ENCODE measurements at regions not wholly inside any gene's neighbourhood (a gene's known extent, or its start where the extent isn't known, plus 50 kb on each side); places are given as distances from the start of the nearest gene placed in this dataset.

GRCh38 chr9:2925016-2925415, 81.1 kb upstream of the PUM3 start:
- H3K4me3 ChIP-seq (ENCODE audit: control insufficient read depth, low read depth, low read length) = no peak overlapping the region
- TF ChIP-seq CTCF (conservative IDR thresholded peaks at IDR 0.05; ENCODE audit: control insufficient read depth, insufficient read depth, low read depth, low read length) = no peak
- no peak for DNase-seq (ENCODE audit: low read depth)

- TF ChIP-seq CTCF (conservative IDR thresholded peaks at IDR 0.05; ENCODE audit: control insufficient read depth, insufficient read depth, low read depth, low read length) = no peak
- no peak overlapping the region for H3K4me3 ChIP-seq (ENCODE audit: control insufficient read depth, low read depth, low read length)
- no peak for DNase-seq (ENCODE audit: low read depth)
Observed at GRCh38 chr9:2924380-2924768, 80.5 kb upstream of the PUM3 start.

DNA sequence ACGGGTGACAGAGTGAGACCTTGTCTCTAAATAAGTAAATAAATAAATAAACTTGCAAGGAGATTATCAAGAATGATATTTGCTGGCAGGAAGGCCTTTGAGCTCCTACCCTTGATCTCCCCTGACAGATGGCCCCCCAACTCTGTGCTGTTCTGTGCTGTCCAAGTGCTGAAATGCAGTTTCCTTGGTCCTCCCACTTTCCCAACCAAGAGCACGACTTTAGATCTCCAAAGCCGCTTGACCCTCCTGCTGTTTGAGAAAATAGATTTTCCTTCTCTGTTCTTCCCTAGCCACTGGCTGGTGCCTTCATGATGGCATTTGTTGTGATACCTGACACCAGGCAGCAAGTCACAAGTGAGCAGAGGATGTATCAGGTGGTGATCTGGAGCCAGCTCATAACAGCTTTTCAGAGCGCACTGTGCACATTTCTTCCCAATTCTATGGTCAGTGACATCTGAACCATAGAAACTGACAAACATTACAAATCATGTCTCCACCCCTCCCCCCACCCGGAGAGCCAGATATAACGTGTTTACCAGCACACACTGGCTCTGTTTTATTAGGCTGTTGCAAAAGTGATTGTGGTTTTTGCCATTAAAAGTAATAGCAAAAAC, 80.0 kb upstream of the PUM3 start:
- no peak for TF ChIP-seq CTCF (conservative IDR thresholded peaks at IDR 0.05; ENCODE audit: control insufficient read depth, insufficient read depth, low read depth, low read length)
- no peak for DNase-seq (ENCODE audit: low read depth)
- no peak overlapping the region for H3K4me3 ChIP-seq (ENCODE audit: control insufficient read depth, low read depth, low read length)

- DNase-seq (ENCODE audit: low read depth) = peak; percentile 77
- no peak overlapping the region for H3K4me3 ChIP-seq (ENCODE audit: control insufficient read depth, low read depth, low read length)
- TF ChIP-seq CTCF (conservative IDR thresholded peaks at IDR 0.05; ENCODE audit: control insufficient read depth, insufficient read depth, low read depth, low read length) = no peak
Observed at GRCh38 chr9:2919347-2919746, 75.5 kb upstream of the PUM3 start.

DNA sequence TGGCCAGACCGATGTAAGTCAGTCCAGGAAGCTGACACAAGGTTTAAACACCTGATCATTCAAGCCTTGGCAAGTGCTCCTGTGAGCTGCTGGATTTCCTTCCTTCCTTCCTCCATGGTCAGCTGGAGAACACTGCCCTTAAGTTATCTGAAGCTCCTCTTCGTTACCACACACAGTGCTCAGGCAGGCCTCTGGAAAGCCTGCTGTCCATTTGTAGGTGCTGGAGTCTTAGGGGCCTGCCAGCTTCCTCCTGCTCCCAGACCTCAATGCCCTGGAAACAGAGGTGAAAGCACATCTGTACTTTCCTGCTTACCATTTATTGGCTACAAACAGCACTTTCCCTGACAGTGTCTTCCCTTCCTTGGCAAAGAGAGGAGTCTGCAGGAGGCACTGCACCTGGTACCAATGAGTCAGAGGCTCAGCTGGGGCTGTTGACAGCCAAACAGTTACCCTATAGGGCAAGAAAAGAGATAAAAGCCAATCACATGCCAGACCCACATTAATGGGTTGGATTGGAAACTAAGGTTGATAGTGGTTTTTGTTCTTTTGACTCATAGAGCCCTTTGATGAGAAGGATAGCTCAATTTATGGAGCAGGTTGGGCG, 72.6 kb upstream of the PUM3 start:
- H3K4me3 ChIP-seq (ENCODE audit: control insufficient read depth, low read depth, low read length) = no peak overlapping the region
- DNase-seq (ENCODE audit: low read depth) = no peak
- no peak for TF ChIP-seq CTCF (conservative IDR thresholded peaks at IDR 0.05; ENCODE audit: control insufficient read depth, insufficient read depth, low read depth, low read length)

GRCh38 chr9:2913026-2913425, 69.1 kb upstream of the PUM3 start:
- no peak for DNase-seq (ENCODE audit: low read depth)
- no peak overlapping the region for H3K4me3 ChIP-seq (ENCODE audit: control insufficient read depth, low read depth, low read length)
- TF ChIP-seq CTCF (conservative IDR thresholded peaks at IDR 0.05; ENCODE audit: control insufficient read depth, insufficient read depth, low read depth, low read length) = no peak
